Heart left ventricle (tissue), 13 donors: ENCODE measurements at regions not wholly inside any gene's neighbourhood (a gene's known extent, or its start where the extent isn't known, plus 50 kb on each side); places are given as distances from the start of the nearest gene placed in this dataset.

Experiments
- CTCF ChIP-seq, 12 donors: fragments of 200-600 bp; sonication (generic) in 4 of 12; IDR thresholded peaks; one replicate each; pipeline versions ENCODE4 v1.5.0 to v1.8.0; 2018 to 2022; ENCODE audit warnings: antibody characterized with exemption in 12 of 12, mild to moderate bottlenecking in 5 of 12
- POLR2A ChIP-seq, 2 donors: fragments of 450-650 bp; IDR thresholded peaks; one replicate each; pipeline ENCODE4 v1.6.1; 2017; ENCODE audit warnings: antibody characterized with exemption in 2 of 2, mild to moderate bottlenecking in 2 of 2, moderate library complexity in 2 of 2
- donor health status: ischemic (EF 13 %, LVEDD 7.1; RV severe dilation, severe dysfunction).
- donor health status: DM: no; HTN: yes; CAD: no.
- donor health status: DM: no; HTN: no; CAD: no.
- donor health status: ischemic (EF 25% LVEDD 6.9; RV normal size, moderate dysfunction).
- donor health status: ischemic (EF 25% LVEDD 5.7; RV mildly dilated, moderate dysfunction).
- donor health status: ischemic (EF 35%, LVEDD 5.7; RV mildly dilated, moderate dysfunction).
- donor health status: nonischemic (EF 11% LVEDD 7.7; RV severe dilation, severe dysfunction).
- donor health status: DM: yes; HTN: yes; CAD: no.
- donor health status: PGD.
- donor health status: ischemic (EF 29% LVEDD 5.4; RV normal size, mild dysfunction).
- donor health status: nonischemic (EF 23%, LVEDD 6.1; RV moderate dilation, normal function).

GRCh38 chr2:123720760-123721159 lies 304.3 kb upstream of the CNTNAP5 start:
- TF ChIP-seq CTCF (IDR thresholded peaks at IDR 0.05) (no peak), POLR2A (IDR thresholded peaks at IDR 0.05) (no peak)
